GM10248 (cell line): ENCODE measurements at regions not wholly inside any gene's neighbourhood (a gene's known extent, or its start where the extent isn't known, plus 50 kb on each side); places are given as distances from the start of the nearest gene placed in this dataset.
"Not testable (repeated sequence)": the region's sequence is repeated elsewhere in the genome, so short reads cannot be mapped to it uniquely, and the experiment has no call there.

ENCODE experiments used
- CTCF ChIA-PET: fragments of 300-600 bp; sonication (Branson Sonifier 250); formaldehyde crosslinking; extraction: SDS; loops from one replicate; lab custom pipeline; 2021; ENCODE audit warnings: antibody characterized with exemption; lab: Yijun Ruan, JAX
- POLR2A ChIA-PET: fragments of 350-650 bp; sonication (Branson Sonifier 250); formaldehyde crosslinking; extraction: SDS; loops from one replicate; lab custom pipeline; 2020; ENCODE audit warnings: antibody characterized with exemption; lab: Yijun Ruan, JAX
- DNase-seq: peaks from one replicate; pipeline ENCODE4 v3.0.0; 2012; ENCODE audit errors: extremely low spot score
- TF ChIP-seq, protein P1 (sequence below): IDR thresholded peaks from 2 replicates; pipeline ENCODE4 v1.5.1; 2012; ENCODE audit warnings: mild to moderate bottlenecking, low read depth; ENCODE audit errors: extremely low read depth, missing control alignments, control extremely low read depth

GRCh38 chr22:11066458-11067285 lies 4461.3 kb upstream of the OR11H1 start:
- POLR2A ChIA-PET, result no interaction called here

DNA sequence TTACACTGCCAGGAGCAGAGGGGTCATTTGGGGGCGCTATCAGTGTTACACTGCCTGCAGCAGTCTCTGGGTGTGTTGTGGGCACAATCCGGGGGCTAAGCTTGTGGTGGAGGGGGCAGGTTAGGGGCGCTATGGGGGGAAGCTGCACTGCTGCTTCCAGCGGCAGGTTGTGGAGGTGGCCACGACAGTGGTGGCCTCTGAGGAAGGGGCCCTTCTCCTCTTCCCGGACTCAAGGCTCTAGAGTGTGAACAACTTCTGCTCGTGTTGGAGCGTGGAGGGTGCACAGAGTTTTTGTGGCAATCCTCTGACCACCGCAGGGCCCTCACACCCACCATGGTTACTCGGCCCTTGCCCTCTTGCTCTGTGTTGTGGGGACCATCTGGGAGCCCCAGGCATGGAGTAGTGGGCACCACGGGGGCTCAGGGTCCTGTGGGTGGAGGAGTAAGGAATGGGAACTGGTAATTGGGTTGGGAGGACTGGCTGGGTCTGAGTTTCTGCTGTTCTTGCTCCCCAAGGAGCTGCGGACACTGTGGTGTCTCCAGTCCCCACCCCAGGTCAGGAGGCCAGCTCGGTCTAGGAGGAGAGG lies 4460.6 kb upstream of the OR11H1 start:
- POLR2A ChIA-PET, DNase-seq: not testable (repeated sequence)
- CTCF ChIA-PET, result interaction anchor here (0.8 kb wide), 1 partner anchor 286 kb away, joined by 3 read pairs; no protein-coding TSS in a partner anchor

More at GRCh38 chr22:11066458-11067285, 4461.3 kb upstream of the OR11H1 start:
- peak; percentile 48 for DNase-seq
- TF ChIP-seq, protein P1, sequence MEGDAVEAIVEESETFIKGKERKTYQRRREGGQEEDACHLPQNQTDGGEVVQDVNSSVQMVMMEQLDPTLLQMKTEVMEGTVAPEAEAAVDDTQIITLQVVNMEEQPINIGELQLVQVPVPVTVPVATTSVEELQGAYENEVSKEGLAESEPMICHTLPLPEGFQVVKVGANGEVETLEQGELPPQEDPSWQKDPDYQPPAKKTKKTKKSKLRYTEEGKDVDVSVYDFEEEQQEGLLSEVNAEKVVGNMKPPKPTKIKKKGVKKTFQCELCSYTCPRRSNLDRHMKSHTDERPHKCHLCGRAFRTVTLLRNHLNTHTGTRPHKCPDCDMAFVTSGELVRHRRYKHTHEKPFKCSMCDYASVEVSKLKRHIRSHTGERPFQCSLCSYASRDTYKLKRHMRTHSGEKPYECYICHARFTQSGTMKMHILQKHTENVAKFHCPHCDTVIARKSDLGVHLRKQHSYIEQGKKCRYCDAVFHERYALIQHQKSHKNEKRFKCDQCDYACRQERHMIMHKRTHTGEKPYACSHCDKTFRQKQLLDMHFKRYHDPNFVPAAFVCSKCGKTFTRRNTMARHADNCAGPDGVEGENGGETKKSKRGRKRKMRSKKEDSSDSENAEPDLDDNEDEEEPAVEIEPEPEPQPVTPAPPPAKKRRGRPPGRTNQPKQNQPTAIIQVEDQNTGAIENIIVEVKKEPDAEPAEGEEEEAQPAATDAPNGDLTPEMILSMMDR, result no peak
- CTCF ChIA-PET, result no interaction called here

DNA sequence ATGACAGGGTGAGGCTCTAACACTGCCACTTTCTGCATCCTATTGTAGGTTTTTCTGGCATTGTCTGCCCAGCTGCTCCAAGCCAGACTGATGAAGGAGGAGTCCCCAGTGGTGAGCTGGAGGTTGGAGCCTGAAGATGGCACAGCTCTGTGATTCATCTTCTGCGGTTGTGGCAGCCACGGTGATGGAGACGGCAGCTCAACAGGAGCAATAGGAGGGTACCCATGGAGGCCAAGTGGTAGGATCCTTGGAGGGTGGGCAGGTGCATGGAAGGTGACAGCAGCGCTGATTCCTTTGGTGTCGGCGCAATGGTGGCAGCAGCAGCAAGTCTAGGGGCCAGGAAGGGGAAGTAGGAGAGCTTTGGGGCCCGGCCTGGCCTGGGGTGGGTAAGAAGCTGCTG lies 4460.1 kb upstream of the OR11H1 start:
- POLR2A ChIA-PET, result not testable (repeated sequence)
- CTCF ChIA-PET, result interaction anchor here (0.8 kb wide), 1 partner anchor 286 kb away, joined by 3 read pairs; no protein-coding TSS in a partner anchor
- peak; percentile 31 for DNase-seq

DNA sequence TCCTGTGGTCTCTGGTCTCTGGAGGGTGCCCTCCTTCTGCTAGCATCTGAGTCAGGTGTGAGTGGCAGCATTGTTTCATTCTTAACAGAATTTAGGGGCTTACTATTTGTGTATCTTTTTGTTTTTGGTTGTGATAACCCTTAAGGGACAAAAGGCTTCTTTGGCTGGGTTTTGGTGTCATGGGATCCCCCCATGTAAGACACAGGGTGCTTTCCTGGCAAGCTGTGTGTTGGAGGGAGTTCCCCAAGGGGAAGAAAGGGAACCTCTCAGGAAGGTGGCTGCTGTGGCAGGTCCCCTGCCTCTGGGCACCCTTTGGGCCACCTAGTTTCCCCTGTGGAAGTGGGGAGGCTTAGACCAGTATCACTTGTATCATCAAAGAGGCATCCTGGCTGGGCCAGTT lies 4459.6 kb upstream of the OR11H1 start:
- POLR2A ChIA-PET, DNase-seq, CTCF ChIA-PET: not testable (repeated sequence)
